Esophagus squamous epithelium (tissue), 5 donors: ENCODE measurements at regions not wholly inside any gene's neighbourhood (a gene's known extent, or its start where the extent isn't known, plus 50 kb on each side); places are given as distances from the start of the nearest gene placed in this dataset.

Experiments
- DNase-seq: peaks from one replicate; lab custom pipeline; 2025; lab: John Stamatoyannopoulos, UW
- H3K27ac ChIP-seq, 4 donors: fragments of 200-600 bp; sonication (generic); one replicate each; pipeline ENCODE4 v1.5.1; 2016 to 2019; ENCODE audit warnings: mild to moderate bottlenecking in 1 of 4
- H3K27me3 ChIP-seq, 4 donors: fragments of 200-600 bp; sonication (generic); 1 replicate in 3 of 4; 2 replicates in 1 of 4; pipeline versions ENCODE4 v1.5.1 to v1.6.0; 2017 to 2021; ENCODE audit warnings: antibody characterized with exemption in 1 of 4
- H3K36me3 ChIP-seq, 3 donors: fragments of 200-600 bp; sonication (generic); one replicate each; pipeline ENCODE4 v1.5.1; 2016 to 2019
- H3K4me1 ChIP-seq, 3 donors: fragments of 200-600 bp; sonication (generic); one replicate each; pipeline ENCODE4 v1.5.1; 2017 to 2019
- H3K4me3 ChIP-seq, 4 donors: fragments of 200-600 bp; sonication (generic); 1 replicate in 3 of 4; 2 replicates in 1 of 4; pipeline ENCODE4 v1.5.1; 2016 to 2019; ENCODE audit warnings: mild to moderate bottlenecking in 2 of 4, moderate library complexity in 1 of 4
- H3K9me3 ChIP-seq, 3 donors: fragments of 200-600 bp; sonication (generic); one replicate each; pipeline ENCODE4 v1.5.1; 2016 to 2019
- POLR2A ChIP-seq, 4 donors: fragments of 450-650 bp; IDR thresholded peaks; one replicate each; pipeline ENCODE4 v1.6.1; 2017; ENCODE audit warnings: antibody characterized with exemption in 4 of 4, mild to moderate bottlenecking in 4 of 4, moderate library complexity in 3 of 4
- WGBS, 2 donors: methylation state at CpG; one replicate each; pipeline ENCODE4 v1.1.5; 2018; 5-methylcytosine and 5-hydroxymethylcytosine counted together
- intact Hi-C: fragments of 100-400 bp; cut with DNase I; formaldehyde crosslinking; loops from one replicate; pipeline ENCODE4 v1.15.0; 2022
- TF ChIP-seq, protein P1 (sequence below), 6 experiments: fragments of 450-650 bp in 4 of 6; fragments of 200-600 bp in 2 of 6; sonication (generic) in 2 of 6; IDR thresholded peaks; one replicate each; pipeline ENCODE4 v1.5.1; 2016 to 2019; ENCODE audit warnings: antibody characterized with exemption in 6 of 6, mild to moderate bottlenecking in 4 of 6, moderate library complexity in 4 of 6
- donor health status: DM: yes; HTN: yes; CAD: no.

DNA sequence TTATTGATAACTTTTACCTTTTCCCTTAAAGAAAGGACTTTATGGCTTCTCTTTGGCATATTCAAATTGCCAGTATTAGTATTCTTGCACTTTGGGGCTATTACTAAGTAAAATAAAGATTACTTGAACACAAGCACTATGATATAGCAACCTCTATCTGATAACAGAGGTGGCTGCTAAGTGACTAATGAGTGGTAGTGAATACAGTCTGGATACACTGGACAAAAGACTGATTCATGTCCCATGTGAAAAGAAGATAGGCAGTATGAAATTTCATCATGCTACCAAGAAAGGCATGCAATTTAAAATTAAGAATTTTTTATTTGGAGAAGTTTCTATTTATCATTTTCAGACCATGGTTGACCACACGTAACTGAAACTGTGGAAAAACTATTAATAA is 399.9 kb downstream of the FSCB start:
- no peak for TF ChIP-seq POLR2A (IDR thresholded peaks at IDR 0.05)
- TF ChIP-seq, protein P1, sequence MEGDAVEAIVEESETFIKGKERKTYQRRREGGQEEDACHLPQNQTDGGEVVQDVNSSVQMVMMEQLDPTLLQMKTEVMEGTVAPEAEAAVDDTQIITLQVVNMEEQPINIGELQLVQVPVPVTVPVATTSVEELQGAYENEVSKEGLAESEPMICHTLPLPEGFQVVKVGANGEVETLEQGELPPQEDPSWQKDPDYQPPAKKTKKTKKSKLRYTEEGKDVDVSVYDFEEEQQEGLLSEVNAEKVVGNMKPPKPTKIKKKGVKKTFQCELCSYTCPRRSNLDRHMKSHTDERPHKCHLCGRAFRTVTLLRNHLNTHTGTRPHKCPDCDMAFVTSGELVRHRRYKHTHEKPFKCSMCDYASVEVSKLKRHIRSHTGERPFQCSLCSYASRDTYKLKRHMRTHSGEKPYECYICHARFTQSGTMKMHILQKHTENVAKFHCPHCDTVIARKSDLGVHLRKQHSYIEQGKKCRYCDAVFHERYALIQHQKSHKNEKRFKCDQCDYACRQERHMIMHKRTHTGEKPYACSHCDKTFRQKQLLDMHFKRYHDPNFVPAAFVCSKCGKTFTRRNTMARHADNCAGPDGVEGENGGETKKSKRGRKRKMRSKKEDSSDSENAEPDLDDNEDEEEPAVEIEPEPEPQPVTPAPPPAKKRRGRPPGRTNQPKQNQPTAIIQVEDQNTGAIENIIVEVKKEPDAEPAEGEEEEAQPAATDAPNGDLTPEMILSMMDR (IDR thresholded peaks at IDR 0.05): no peak
- intact Hi-C loops: no loop called here
- DNase-seq: no peak
- Histone ChIP-seq H3K27ac (no peak overlapping the region), H3K4me1 (no peaks in the 10 kb centered on the region), H3K4me3 (no peak overlapping the region), H3K36me3 (no peaks in the 10 kb centered on the region), H3K9me3 (no peaks in the 10 kb centered on the region), H3K27me3 (no peaks in the 10 kb centered on the region)
- 65 to 83% methylated on average over 1 of the region's 1 CpG for WGBS, 2 donors

DNA sequence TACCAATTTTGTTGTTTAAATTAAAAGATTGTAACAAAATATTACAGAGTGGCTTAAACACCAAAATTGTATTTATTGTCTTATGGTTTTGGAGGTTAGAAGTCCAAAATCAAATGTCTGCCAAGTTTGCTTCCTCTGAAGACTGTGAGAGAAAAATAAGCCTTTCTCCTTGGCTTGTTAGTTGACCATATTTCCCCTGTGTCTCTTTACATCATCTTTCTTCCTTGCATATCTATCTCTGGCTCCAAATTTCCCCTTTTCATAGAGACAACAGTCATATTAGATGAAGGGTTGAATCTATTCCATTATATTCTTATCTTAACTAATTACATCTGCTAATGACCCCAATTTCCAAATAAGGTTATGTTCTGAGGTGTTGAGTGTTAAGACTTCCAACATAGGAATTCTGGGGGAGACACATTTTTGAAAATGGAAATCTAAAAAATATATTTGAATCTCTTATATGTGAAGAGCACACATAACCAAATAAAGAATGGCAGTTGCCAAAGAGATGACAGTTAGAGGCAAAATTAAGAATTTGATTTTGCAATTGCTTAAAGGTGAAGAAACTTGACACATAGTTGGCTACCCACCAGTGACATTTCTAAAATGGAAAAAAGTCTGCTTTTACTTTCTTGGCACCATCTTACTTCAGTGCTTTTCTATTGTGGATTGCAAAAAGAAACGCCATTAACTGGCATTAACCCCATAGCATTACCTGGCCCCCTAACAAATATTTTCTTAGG is 407.2 kb downstream of the FSCB start:
- WGBS, 2 donors: 48 to 67% methylated on average over 1 of the region's 1 CpG
- H3K27me3 ChIP-seq: no peaks in the 10 kb centered on the region
- H3K4me1 ChIP-seq: no peaks in the 10 kb centered on the region
- DNase-seq: no peak
- TF ChIP-seq POLR2A (IDR thresholded peaks at IDR 0.05): no peak
- TF ChIP-seq, protein P1 (IDR thresholded peaks at IDR 0.05): no peak
- no peaks in the 10 kb centered on the region for H3K9me3 ChIP-seq
- H3K27ac ChIP-seq: no peak overlapping the region
- intact Hi-C loops: no loop called here
- H3K36me3 ChIP-seq: no peaks in the 10 kb centered on the region
- no peak overlapping the region for H3K4me3 ChIP-seq

DNA sequence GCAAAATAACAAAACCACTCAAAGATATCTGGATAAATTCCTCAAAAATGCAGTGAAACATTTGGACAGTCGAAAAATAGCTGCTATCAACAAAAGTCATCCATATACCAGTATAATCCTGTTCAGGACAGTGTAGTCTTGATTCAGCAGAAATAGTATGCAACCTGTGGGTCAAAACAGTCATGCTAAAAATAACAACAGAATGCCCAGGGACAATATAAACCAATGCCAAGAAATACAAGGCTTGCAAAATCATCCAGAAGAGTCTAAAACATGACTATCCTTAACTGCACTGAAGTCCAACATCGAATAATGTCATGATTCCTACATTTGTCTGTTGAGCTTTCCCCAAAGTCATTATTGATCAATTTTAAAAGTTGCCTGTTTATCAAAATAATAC is 425.9 kb downstream of the FSCB start:
- Histone ChIP-seq H3K27ac (no peak overlapping the region), H3K27me3 (no peaks in the 10 kb centered on the region), H3K36me3 (no peaks in the 10 kb centered on the region), H3K4me3 (no peak overlapping the region), H3K9me3 (no peaks in the 10 kb centered on the region), H3K4me1 (no peaks in the 10 kb centered on the region)
- intact Hi-C loops: no loop called here
- 52 to 54% methylated on average over 2 of the region's 2 CpGs for WGBS, 2 donors
- DNase-seq: no peak
- TF ChIP-seq, protein P1 (IDR thresholded peaks at IDR 0.05): no peak
- TF ChIP-seq POLR2A (IDR thresholded peaks at IDR 0.05): no peak

DNA sequence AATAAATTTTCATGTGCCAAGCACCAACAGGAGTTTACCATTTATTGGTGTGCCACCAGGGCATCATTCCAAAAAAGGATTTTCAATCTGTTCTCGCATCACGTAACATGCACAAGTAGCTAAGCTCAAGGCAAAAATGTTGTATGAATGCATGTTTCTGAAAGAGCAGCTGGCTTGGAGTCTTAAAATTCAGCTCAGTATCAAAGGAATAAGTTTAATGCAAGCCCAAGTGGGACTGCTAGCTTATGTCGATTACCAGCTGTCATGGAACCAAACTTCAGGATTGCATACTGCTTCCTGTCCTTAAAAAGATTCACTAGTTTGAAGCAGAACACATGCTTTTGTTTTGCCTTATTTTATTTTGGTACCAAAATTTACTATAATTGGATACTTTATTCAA is 437.0 kb downstream of the FSCB start:
- no peaks in the 10 kb centered on the region for H3K27me3 ChIP-seq
- no peaks in the 10 kb centered on the region for H3K4me1 ChIP-seq
- H3K9me3 ChIP-seq: no peaks in the 10 kb centered on the region
- DNase-seq: no peak
- no peak overlapping the region for H3K27ac ChIP-seq
- 25 to 41% methylated on average over 3 of the region's 3 CpGs for WGBS, 2 donors
- TF ChIP-seq POLR2A (IDR thresholded peaks at IDR 0.05): no peak
- TF ChIP-seq, protein P1 (IDR thresholded peaks at IDR 0.05): no peak
- no peaks in the 10 kb centered on the region for H3K36me3 ChIP-seq
- H3K4me3 ChIP-seq: no peak overlapping the region
- intact Hi-C loops: no loop called here

DNA sequence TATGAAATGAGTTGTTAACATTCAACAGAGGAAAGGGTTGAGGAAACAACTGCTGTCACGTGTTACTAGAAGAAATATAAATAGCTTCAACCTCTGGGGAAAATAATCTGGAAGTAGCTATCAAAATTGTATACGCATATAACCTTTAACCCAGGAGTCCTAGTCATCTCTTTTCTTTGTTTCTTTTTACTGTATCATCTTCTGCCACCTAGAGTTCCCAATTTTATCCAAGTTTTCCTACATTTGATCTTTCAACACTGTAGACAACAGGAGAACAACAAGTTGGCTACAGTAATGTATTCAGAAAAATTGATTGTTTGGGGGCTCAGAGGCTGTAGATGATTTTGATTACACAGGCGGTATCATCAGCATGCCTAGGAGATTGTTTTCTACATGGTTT is 453.7 kb downstream of the FSCB start:
- intact Hi-C loops: no loop called here
- Histone ChIP-seq H3K27ac (no peak overlapping the region), H3K4me3 (no peak overlapping the region), H3K27me3 (no peaks in the 10 kb centered on the region), H3K36me3 (no peaks in the 10 kb centered on the region), H3K9me3 (no peaks in the 10 kb centered on the region), H3K4me1 (no peaks in the 10 kb centered on the region)
- TF ChIP-seq, protein P1 (IDR thresholded peaks at IDR 0.05): no peak
- no peak for TF ChIP-seq POLR2A (IDR thresholded peaks at IDR 0.05)
- DNase-seq: no peak
- WGBS, 2 donors: 59 to 77% methylated on average over 3 of the region's 3 CpGs
